GM18505 (cell line): ENCODE measurements at regions not wholly inside any gene's neighbourhood (a gene's known extent, or its start where the extent isn't known, plus 50 kb on each side); places are given as distances from the start of the nearest gene placed in this dataset.
"Not testable (repeated sequence)": the region's sequence is repeated elsewhere in the genome, so short reads cannot be mapped to it uniquely, and the experiment has no call there.

ENCODE experiments used
- ATAC-seq: cut with Tn5 transposase; IDR thresholded peaks from one replicate; pipeline ENCODE4 v1.9.1; 2021; ENCODE audit not compliant: unreplicated experiment
- POLR2A ChIP-seq: IDR thresholded peaks from 4 replicates; pipeline ENCODE4 v1.6.1; 2011; ENCODE audit warnings: borderline replicate concordance; ENCODE audit not compliant: insufficient read depth, insufficient read length; ENCODE audit errors: extremely low read depth

DNA sequence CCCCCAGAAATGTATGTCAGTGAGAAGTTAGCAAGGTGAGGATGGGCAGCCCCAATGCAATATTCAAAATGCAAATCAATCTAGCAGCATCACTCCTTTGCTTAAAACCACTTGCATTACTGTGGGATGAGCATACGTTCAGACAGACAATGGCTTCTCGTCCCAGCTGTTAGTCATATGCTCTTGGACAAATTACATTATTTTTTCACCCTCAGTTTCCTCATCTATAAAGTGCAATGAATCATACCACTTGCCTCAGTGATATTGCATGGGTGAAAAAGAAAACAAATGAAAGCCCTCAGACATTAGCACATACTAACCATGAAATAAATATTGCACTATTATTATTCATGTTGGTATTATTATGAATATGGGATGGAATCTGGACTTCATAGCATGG is 132.3 kb downstream of the C12orf75 start:
- ATAC-seq = no peak

DNA sequence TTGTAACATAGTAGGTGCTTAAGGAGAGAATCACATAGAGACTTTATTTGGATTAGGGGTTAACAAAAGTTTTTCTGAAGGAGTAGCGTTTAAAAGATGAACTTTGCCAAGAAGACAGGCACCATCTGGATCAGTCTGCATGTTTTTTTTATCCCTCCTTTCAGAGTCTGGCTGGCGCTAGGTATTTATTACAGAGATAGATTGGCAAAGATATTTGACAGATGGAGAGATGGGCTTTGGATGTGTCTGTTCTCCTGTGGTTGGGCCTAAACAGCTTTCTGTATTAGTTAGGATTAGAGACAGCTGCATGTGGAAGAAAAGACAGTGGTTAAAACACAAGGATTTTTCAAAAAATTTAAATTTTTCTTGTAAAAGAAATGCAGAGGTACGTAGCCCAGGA is 133.9 kb downstream of the C12orf75 start:
- ATAC-seq = no peak
- no peak for TF ChIP-seq POLR2A

More for the DNA sequence above, 132.3 kb downstream of the C12orf75 start:
- TF ChIP-seq POLR2A = no peak

DNA sequence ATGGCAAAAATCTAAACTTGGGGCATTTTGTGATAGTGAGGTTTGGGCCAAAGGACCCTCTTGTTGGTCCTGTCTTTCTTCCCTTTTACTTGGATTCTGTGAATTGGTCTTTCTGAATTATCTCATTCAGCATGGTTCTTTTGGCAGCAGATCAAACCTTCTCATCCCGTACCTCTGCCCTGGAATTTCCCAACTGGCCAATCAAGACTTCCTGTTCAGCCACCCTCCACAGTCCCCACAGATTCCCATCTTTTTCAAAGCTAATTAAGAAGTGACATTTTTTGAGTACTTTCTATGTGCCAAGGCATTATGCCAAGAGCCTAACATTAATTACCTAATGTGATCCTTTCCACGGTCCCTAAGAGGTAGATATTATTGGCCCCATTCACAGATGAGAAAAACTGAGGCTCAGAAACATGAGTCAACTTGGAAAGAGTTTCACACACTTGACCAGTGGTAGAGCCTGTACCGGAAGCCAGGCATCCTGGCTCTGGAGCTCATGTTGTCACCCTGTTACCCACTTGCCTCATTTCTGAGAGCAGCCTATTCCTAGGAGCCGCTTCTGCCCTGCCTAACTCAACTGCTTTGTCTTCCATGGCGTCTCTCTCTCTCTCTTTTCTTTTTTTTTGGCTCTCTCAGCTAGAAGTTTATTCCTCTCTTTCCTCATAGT is 135.9 kb downstream of the C12orf75 start:
- TF ChIP-seq POLR2A = no peak
- ATAC-seq = no peak

DNA sequence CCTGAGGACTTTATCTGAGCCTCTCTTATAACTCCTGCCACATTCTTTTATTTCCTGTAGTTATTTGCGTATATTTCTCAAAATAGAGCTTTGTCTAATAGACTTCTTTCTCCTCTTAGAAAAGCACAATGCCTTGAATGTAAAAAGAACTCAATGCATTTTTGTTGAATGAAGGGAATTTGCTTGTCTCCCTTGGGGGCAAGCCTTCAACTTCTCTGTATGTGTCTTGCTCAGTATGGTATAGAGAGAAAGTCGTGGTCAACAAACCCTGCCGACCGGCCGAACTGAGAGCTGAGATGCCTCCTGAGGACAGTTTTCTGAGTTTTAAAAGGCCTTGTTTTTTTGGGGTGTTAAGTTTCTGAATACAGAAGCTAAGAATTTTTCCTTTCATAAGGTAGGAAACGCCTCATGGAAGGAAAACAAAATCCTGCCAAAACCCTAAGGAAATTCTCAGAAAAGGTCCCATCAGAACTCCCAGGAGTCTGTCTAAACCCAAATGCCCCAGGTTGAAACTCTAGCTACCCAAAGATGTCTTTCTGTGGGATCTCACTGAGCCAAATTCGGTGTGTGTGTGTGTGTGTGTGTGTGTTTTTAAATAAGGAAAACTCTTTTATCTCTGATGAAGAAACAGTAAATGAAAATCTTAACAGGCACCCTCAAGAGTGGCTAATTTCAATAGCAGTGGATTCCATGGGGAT is 136.6 kb downstream of the C12orf75 start:
- ATAC-seq = no peak
- no peak for TF ChIP-seq POLR2A

DNA sequence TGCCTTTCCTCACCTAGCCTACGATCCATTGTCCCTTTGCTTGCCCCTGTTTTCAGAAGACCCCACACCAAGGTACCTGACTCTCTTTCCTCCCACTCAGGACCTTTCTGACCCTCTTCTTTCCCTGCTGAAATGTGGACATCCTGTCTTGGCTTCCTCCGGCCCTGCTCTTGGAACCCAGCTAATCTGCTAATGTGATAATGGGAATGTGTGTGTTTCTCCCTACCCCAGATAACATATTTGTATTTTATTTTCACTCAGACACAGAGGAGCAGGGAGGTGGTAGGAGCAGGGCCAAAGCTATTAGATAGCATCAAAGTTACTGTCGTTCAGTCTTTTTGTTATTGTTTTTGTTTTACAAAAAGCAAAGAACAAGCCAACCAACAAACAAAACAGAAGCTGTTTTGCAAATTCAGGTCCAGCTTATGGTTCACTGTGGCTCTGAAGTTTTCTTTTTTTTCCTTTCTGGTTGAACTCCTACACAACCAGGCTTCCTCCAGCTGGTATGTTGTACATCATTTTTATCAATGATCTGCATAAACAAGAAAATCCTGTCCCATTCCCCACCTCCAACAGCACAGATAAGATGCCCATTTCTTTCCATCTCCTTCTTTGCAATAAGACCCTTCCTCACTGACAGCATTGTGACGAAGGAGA is 137.3 kb downstream of the C12orf75 start:
- ATAC-seq = no peak
- TF ChIP-seq POLR2A = no peak

DNA sequence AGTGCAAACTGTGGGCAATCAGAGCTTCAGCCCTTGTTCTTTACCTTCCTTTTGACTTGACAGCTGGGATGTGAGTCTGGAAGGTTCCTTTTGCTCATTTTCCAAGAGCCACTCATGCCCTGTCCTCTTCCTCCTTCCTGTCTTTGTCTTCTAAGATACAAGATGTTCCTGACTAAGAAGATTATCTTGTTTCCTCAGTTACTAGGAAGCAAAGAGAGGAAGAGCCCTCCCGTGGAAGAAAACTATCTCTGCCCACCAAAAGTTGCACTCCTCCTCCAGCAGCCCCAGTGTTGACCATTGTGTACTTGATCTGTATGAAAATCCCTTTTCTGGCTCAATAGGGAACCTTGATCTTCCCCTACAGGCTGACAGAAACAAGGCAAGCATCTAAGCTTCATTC is 138.0 kb downstream of the C12orf75 start:
- no peak for ATAC-seq

DNA sequence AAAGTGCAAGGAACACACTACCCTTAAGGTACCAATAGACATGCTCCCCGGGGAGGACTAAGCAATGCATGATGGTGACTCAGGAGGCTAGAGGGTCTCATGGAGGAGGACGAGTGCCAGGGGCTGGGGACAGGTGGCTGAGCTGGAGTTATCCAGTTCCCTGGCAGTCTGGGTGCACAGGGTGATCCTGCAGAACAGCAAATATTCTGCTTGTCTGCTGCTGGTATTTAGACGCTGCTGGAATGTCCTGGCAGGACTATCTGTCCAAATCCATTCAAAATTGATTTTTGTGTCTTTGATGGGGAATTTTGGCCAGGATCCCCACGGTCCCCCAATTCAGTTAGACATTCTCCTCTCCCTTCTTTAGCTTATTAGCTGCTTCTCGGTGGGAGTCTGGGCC is 138.7 kb downstream of the C12orf75 start:
- ATAC-seq = no peak
- TF ChIP-seq POLR2A = no peak

More for the DNA sequence above, 138.0 kb downstream of the C12orf75 start:
- no peak for TF ChIP-seq POLR2A

DNA sequence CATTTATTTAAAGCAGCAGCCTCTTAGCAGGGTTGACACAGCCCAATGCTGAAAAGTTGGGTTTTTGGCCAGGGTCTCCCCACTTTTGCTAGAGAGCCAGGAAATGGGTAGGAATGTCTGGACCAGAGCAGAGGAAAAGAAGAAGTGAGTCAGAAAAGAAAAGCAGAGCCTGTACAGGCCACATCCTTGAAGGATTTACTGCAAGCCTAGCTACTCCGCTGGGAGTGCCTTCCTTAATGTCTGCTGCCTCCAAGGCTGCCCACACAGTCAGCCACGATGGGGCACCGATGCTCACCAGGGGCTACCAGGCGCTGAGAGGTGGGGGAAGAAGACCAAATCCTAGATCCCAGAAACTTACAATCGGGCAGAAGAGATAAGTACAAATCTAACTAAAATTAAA is 139.2 kb downstream of the C12orf75 start:
- TF ChIP-seq POLR2A = no peak
- no peak for ATAC-seq

DNA sequence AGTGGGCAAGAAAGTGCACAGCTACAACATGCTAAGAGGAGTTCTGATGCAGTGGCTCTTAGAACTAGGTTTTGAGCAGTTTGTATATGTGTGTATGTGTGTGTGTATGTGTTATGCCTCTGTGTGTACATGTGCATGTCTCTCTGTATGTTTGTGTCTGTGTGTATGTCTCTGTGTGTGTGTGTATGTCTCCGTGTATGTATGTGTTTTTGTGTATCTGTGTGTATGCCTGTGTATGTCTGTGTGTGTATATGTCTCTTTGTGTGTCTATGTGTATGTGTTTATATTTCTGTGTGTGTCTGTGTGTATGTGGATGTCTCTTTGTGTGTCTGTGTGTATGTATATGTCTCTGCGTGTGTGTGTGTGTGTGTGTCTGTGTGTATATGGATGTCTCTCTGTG is 139.6 kb downstream of the C12orf75 start:
- TF ChIP-seq POLR2A = no peak
- ATAC-seq = no peak

DNA sequence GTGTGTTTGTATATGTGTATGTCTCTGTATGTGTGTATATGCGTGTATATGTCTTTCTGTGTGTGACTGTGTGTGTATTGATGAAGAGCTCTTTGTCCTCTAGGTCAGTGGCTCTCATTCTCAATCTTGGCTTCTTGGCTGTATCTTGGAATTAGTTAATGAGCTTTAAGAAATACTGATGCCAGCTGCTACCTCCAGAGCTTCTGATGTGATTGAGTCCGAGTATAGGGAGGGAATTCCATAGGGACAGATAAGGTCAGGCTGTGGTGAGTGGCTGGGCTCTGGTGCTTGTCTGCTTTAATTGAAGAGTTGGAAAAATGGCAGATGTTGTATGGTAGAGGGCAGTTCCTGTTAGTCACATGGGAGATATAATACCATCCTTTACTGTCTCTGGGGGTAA is 140.1 kb downstream of the C12orf75 start:
- no peak for TF ChIP-seq POLR2A
- no peak for ATAC-seq

DNA sequence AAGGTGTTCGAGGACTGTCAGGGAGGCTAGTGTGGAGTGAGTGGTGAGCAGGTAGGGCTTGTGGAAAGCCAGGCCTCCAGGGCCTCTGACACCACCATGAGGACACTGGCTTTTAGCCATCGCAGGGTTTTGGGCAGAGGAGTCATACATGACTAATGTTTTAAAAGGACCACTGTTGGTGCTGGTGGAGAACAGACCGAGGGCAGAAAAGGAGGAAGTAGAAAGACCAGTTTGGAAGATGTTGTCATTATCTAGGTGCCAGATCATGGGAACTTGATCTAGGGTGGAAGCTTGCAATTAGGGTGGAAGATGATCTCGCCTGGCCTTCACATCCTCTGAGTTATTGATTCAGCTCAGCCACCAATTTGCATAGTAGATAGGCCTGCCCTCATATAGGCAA is 144.2 kb downstream of the C12orf75 start:
- ATAC-seq = no peak
- TF ChIP-seq POLR2A = no peak

DNA sequence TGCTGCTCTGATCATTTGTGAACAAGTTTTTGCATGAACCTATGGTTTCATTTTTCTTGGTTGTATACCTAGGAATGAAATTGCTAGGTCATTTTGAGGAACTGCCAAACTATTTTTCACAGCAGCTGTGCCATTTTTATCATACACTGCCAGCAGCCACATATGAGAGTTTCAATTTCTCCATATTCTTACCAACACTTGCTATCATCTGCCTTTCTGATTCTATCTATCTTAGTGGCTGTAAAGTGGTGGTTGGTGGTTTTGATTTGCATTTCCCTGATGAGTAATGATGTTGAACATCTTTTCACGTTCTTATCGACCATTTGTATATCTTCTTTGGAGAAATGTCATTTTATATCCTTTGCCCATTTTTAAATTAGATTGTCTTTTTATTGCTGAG is 146.1 kb downstream of the C12orf75 start:
- no peak for ATAC-seq
- no peak for TF ChIP-seq POLR2A

DNA sequence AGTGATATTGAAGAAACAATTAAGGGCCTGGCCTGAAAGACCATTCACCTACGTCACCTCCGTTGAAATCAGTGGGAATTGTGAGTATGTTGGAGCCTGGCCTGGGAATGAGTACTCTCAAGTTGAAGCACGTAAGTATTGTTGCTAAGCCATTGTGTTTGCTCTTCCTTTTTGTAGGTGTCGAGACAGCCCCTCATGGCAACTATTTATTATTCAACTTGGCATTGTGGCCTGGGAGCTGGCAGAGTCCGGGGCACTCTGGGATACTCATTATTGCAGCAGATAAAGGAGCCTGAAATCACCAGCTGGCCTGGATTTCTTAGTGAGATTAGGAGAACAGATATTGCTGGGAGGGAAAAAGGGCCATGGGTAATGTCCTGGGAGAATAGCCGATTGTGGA is 147.4 kb downstream of the C12orf75 start:
- no peak for TF ChIP-seq POLR2A
- ATAC-seq = no peak

DNA sequence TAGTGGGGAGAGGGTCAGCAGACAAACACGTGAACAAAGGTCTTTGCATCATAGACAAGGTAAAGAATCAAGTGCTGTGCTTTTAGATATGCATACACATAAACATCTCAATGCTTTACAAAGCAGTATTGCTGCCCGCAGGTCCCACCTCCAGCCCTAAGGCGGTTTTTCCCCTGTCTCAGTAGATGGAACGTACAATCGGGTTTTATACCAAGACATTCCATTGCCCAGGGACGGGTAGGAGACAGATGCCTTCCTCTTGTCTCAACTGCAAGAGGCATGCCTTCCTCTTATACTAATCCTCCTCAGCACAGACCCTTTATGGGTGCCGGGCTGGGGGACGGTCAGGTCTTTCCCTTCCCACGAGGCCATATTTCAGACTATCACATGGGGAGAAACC is 148.3 kb downstream of the C12orf75 start:
- ATAC-seq = not testable (repeated sequence)
